Hepatocyte (in vitro differentiated cells): ENCODE measurements at regions not wholly inside any gene's neighbourhood (a gene's known extent, or its start where the extent isn't known, plus 50 kb on each side); places are given as distances from the start of the nearest gene placed in this dataset.

Experiments used
- DNase-seq: peaks from one replicate; pipeline ENCODE4 v3.0.0-alpha.2; 2016; ENCODE audit warnings: low spot score
- H2AFZ ChIP-seq: fragments of 200-600 bp; sonication (generic); 2 replicates; pipeline ENCODE4 v1.6.0; 2016; ENCODE audit warnings: antibody characterized with exemption, mild to moderate bottlenecking
- H3K27ac ChIP-seq: fragments of 200-600 bp; sonication (generic); 2 replicates; pipeline ENCODE4 v1.5.1; 2016; ENCODE audit warnings: mild to moderate bottlenecking
- H3K27me3 ChIP-seq: fragments of 200-600 bp; sonication (generic); 2 replicates; pipeline ENCODE4 v1.6.1; 2016
- H3K36me3 ChIP-seq: fragments of 200-600 bp; sonication (generic); replicated peaks from 2 replicates; pipeline ENCODE4 v1.5.1; 2016; ENCODE audit warnings: low read depth; ENCODE audit not compliant: insufficient read depth
- H3K4me1 ChIP-seq: fragments of 200-600 bp; sonication (generic); 2 replicates; pipeline ENCODE4 v1.5.1; 2016; ENCODE audit warnings: mild to moderate bottlenecking, moderate library complexity; ENCODE audit not compliant: insufficient read depth
- H3K4me2 ChIP-seq: fragments of 200-600 bp; sonication (generic); 2 replicates; pipeline ENCODE4 v1.6.0; 2016
- H3K4me3 ChIP-seq: fragments of 200-600 bp; sonication (generic); 2 replicates; pipeline ENCODE4 v1.5.1; 2016; ENCODE audit warnings: mild to moderate bottlenecking
- H3K79me2 ChIP-seq: fragments of 200-600 bp; sonication (generic); 2 replicates; pipeline ENCODE4 v1.6.0; 2017; ENCODE audit warnings: mild to moderate bottlenecking
- H3K9me2 ChIP-seq: fragments of 200-600 bp; sonication (generic); replicated peaks from 2 replicates; pipeline ENCODE4 v1.6.0; 2017; ENCODE audit warnings: mild to moderate bottlenecking; ENCODE audit not compliant: insufficient read depth
- H3K9me3 ChIP-seq: fragments of 200-600 bp; sonication (generic); 2 replicates; pipeline ENCODE4 v1.5.1; 2016; ENCODE audit warnings: low read depth, mild to moderate bottlenecking
- H4K20me1 ChIP-seq: fragments of 200-600 bp; sonication (generic); 2 replicates; pipeline ENCODE4 v1.6.0; 2016; ENCODE audit warnings: mild to moderate bottlenecking; ENCODE audit not compliant: insufficient read depth, poor library complexity, severe bottlenecking
- CTCF ChIP-seq: fragments of 200-600 bp; sonication (generic); IDR thresholded peaks from 2 replicates; pipeline ENCODE4 v1.5.1; 2016; ENCODE audit warnings: antibody characterized with exemption, mild to moderate bottlenecking; ENCODE audit not compliant: poor library complexity
- EZH2 ChIP-seq: fragments of 200-600 bp; sonication (generic); IDR thresholded peaks from 2 replicates; pipeline ENCODE4 v1.6.1; 2016; ENCODE audit warnings: antibody characterized with exemption, mild to moderate bottlenecking, borderline replicate concordance
- EZH2phosphoT487 ChIP-seq: fragments of 200-600 bp; sonication (generic); IDR thresholded peaks from one replicate; pipeline ENCODE4 v1.6.1; 2018; ENCODE audit warnings: antibody characterized with exemption, mild to moderate bottlenecking, low read depth, moderate library complexity; ENCODE audit not compliant: unreplicated experiment, severe bottlenecking
- WGBS: methylation state at CpG from one replicate; pipeline ENCODE4 v1.1.6; 2016; ENCODE audit warnings: low lambda C conversion rate; ENCODE audit errors: missing lambda C conversion rate; 5-methylcytosine and 5-hydroxymethylcytosine counted together

GRCh38 chr3:75983609-75984290, 198.4 kb upstream of the ZNF717 start:
- Histone ChIP-seq H3K4me1 (no peaks in the 10 kb centered on the region), H3K9me2 (no peaks in the 10 kb centered on the region), H3K4me2 (no peak overlapping the region), H3K27ac (no peak overlapping the region), H2AFZ (no peak overlapping the region), H3K36me3 (no peaks in the 10 kb centered on the region), H3K4me3 (no peak overlapping the region), H3K9me3 (no peaks in the 10 kb centered on the region), H3K27me3 (no peaks in the 10 kb centered on the region), H3K79me2 (no peaks in the 10 kb centered on the region), H4K20me1 (no peaks in the 10 kb centered on the region)
- DNase-seq: no peak
- no peak for TF ChIP-seq CTCF
- TF ChIP-seq EZH2: no peak
- no peak for TF ChIP-seq EZH2phosphoT487
- 77% methylated on average over 3 of the region's 3 CpGs for WGBS

- TF ChIP-seq CTCF (no peak), EZH2 (no peak), EZH2phosphoT487 (no peak)
- no peak overlapping the region for H3K4me3 ChIP-seq
- no peaks in the 10 kb centered on the region for H3K9me2 ChIP-seq
- H3K36me3 ChIP-seq: no peaks in the 10 kb centered on the region
- no peak overlapping the region for H2AFZ ChIP-seq
- no peak overlapping the region for H3K27ac ChIP-seq
- no peaks in the 10 kb centered on the region for H3K9me3 ChIP-seq
- no peaks in the 10 kb centered on the region for H3K79me2 ChIP-seq
- 40% methylated on average over 2 of the region's 2 CpGs for WGBS
- H3K4me1 ChIP-seq: no peaks in the 10 kb centered on the region
- no peak overlapping the region for H3K4me2 ChIP-seq
- no peaks in the 10 kb centered on the region for H4K20me1 ChIP-seq
- no peaks in the 10 kb centered on the region for H3K27me3 ChIP-seq
- no peak for DNase-seq
Measured at GRCh38 chr3:75985432-75985831, 200.1 kb upstream of the ZNF717 start.

GRCh38 chr3:76010252-76010651, 224.9 kb upstream of the ZNF717 start:
- WGBS: 60% methylated on average over 3 of the region's 3 CpGs

More at GRCh38 chr3:76010252-76010651, 224.9 kb upstream of the ZNF717 start:
- no peaks in the 10 kb centered on the region for H3K9me3 ChIP-seq
- no peaks in the 10 kb centered on the region for H3K9me2 ChIP-seq
- no peaks in the 10 kb centered on the region for H4K20me1 ChIP-seq
- H3K27ac ChIP-seq: no peak overlapping the region
- H3K4me1 ChIP-seq: no peaks in the 10 kb centered on the region
- H3K36me3 ChIP-seq: no peaks in the 10 kb centered on the region
- no peaks in the 10 kb centered on the region for H3K27me3 ChIP-seq
- no peaks in the 10 kb centered on the region for H3K79me2 ChIP-seq
- DNase-seq: no peak
- no peak overlapping the region for H3K4me3 ChIP-seq
- H3K4me2 ChIP-seq: no peak overlapping the region
- no peak overlapping the region for H2AFZ ChIP-seq
- TF ChIP-seq EZH2phosphoT487 (no peak), CTCF (no peak), EZH2 (no peak)
